Activated CD4-positive, alpha-beta T cell treated with anti-CD3 and anti-CD28 coated beads, Interleukin-2, amount 50 U/mL, for 24 hours (primary cell): ENCODE measurements at regions not wholly inside any gene's neighbourhood (a gene's known extent, or its start where the extent isn't known, plus 50 kb on each side); places are given as distances from the start of the nearest gene placed in this dataset.

Experiments used
- DNase-seq, 2 donors: peaks; one replicate each; pipeline ENCODE4 v3.0.0-alpha.2; 2020; ENCODE audit warnings: low read depth in 1 of 2, low spot score in 1 of 2

DNA sequence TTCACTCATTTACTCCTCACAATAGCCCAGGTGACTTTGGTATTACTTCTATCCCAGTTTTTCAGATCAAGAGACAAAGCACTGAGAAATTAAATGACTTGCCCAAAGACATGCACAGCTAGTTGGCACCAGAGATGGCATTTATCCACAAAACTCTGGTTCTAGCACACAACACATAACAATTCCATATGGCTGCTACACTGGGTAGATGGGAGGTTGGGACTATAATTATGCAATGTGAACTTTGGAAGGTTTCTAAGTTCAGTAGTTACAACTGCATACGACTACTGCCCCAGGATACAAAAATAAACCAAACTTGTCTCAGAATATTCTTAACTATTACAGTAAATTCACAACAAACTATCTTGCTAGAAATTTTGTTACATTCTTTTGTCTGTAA is 54.2 kb upstream of the MLIP start:
- no peak for DNase-seq

DNA sequence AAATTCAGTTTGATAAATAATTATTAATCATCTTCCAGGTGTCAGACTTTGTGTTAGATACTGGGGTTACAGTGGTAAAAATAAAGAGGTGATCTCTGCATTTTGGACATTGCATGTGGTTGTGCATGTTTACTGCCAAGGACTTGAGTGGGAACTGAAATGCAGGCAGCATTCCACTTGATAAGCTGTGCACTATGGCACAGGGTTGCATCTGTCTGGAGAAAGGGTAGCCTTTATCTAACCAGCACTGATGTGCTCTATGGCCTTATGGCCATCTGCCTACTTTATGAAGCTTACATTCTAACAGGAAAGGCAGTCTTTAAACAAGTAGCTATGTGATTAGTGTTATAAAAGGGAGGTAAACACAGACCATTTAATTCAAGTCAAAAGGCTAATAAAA is 53.0 kb upstream of the MLIP start:
- no peak for DNase-seq

GRCh38 chr6:54059683-54060082 is 51.6 kb upstream of the MLIP start:
- DNase-seq: no peak

DNA sequence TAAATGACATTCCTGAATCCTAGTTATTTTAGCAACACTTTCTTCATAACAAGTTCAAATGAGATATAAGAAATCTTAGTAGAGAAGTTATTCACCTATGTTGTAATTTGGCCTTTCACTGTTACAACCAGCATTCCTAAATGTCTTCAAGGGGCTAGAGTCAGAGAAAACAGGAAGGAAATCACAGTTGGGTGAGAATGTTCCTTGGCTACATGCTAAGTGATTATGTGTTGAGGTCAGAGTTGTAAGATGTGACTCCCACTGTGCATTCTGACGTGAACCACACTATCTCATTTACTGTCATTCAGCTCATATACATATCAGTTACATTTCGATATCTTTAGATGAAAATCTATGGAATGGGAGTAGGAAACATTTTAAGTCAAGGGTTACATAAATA is 51.0 kb upstream of the MLIP start:
- no peak for DNase-seq
